SK-N-MC (cell line): ENCODE measurements at regions not wholly inside any gene's neighbourhood (a gene's known extent, or its start where the extent isn't known, plus 50 kb on each side); places are given as distances from the start of the nearest gene placed in this dataset.

ENCODE experiments used
- DNase-seq: peaks from one replicate; pipeline ENCODE4 v3.0.0-alpha.2; 2011; ENCODE audit warnings: low read depth, low spot score
- H3K27ac ChIP-seq: fragments of 200-600 bp; sonication (generic); 2 replicates; pipeline ENCODE4 v1.5.1; 2016; ENCODE audit warnings: mixed run types
- H3K36me3 ChIP-seq: fragments of 200-600 bp; sonication (generic); 2 replicates; pipeline ENCODE4 v1.6.1; 2017; ENCODE audit warnings: antibody characterized with exemption, low read length, mixed read lengths; ENCODE audit not compliant: insufficient read depth
- H3K4me3 ChIP-seq: fragments of 200-600 bp; sonication (generic); 2 replicates; pipeline ENCODE4 v1.5.1; 2016
- H3K9ac ChIP-seq: fragments of 200-600 bp; sonication (generic); 2 replicates; pipeline ENCODE4 v1.8.0; 2017; ENCODE audit warnings: mixed run types, mixed read lengths; ENCODE audit not compliant: insufficient read length
- H3K9me3 ChIP-seq: fragments of 200-600 bp; sonication (generic); 2 replicates; pipeline ENCODE4 v1.6.1; 2017; ENCODE audit warnings: low read depth, mild to moderate bottlenecking, antibody characterized with exemption, low read length, moderate library complexity, mixed read lengths
- EZH2 ChIP-seq: fragments of 200-600 bp; sonication (generic); IDR thresholded peaks from one replicate; pipeline ENCODE4 v1.6.1; 2017; ENCODE audit warnings: antibody characterized with exemption
- FOXP2 ChIP-seq: optimal IDR thresholded peaks from 2 replicates; pipeline ENCODE3; 2011; ENCODE audit warnings: mild to moderate bottlenecking, moderate library complexity; ENCODE audit not compliant: insufficient read depth; ENCODE audit errors: extremely low read length, control extremely low read depth
- POLR2AphosphoS5 ChIP-seq: IDR thresholded peaks from 2 replicates; pipeline ENCODE4 v1.6.1; 2012; ENCODE audit warnings: mild to moderate bottlenecking, low read depth, low read length, borderline replicate concordance

DNA sequence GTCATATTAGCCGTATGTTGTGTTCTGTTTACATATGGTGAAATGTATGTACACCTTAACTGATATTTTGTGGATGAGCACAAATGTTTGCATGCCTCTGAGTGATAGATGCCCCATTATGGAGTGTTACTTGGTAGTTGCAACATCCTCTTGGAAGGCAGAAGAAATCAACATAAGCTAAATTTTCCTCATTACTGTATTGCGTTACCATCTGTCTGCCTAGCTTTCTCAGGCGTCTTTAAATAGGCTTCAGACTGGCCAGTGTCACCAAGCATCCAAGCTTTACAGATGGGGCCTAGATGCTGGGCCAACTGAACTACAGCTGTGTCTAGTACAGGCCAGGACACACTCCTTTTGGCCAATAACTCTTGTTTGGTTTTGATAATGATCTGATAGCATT is 250.6 kb downstream of the SAMD5 start:
- H3K27ac ChIP-seq, result peak overlapping the region; percentile 65
- no peaks in the 10 kb centered on the region for H3K36me3 ChIP-seq
- H3K4me3 ChIP-seq, result no peak overlapping the region
- no peak for DNase-seq
- TF ChIP-seq FOXP2 (peak; percentile 67), POLR2AphosphoS5 (no peak)
- peak overlapping the region; percentile 9 for H3K9ac ChIP-seq
- H3K9me3 ChIP-seq, result no peaks in the 10 kb centered on the region

- H3K27ac ChIP-seq, result peak overlapping the region; percentile 65; the same call in 1 of the 2 replicates
- DNase-seq, result no peak
- H3K9me3 ChIP-seq, result no peaks in the 10 kb centered on the region
- no peak overlapping the region for H3K9ac ChIP-seq
- no peak overlapping the region for H3K4me3 ChIP-seq
- H3K36me3 ChIP-seq, result no peaks in the 10 kb centered on the region
- TF ChIP-seq EZH2 (no peak), POLR2AphosphoS5 (no peak), FOXP2 (no peak)
Measured at GRCh38 chr6:147759536-147759935, 251.0 kb downstream of the SAMD5 start.

DNA sequence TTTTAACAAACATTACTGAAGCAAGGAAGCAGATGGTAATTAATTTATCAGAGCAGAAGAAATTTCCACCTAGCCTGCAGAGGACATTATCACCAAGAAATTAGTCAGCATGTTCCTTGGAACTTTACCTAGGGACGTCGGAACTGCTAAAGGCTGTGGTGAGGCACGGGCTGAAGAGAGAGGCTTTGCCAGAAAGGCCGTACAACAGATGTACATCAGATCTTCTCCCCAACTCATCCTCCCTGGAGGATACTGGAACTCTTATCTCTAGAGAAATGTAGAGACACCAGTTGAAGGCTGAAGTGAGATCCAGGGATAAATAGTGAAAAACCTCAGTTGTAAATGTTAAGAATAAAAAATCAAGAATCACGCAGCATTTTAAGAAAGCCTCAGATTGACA is 257.1 kb downstream of the SAMD5 start:
- no peak for DNase-seq
- Histone ChIP-seq H3K9me3 (no peaks in the 10 kb centered on the region), H3K27ac (no peak overlapping the region), H3K4me3 (no peak overlapping the region), H3K9ac (no peak overlapping the region), H3K36me3 (no peaks in the 10 kb centered on the region)
- TF ChIP-seq EZH2 (no peak), FOXP2 (no peak), POLR2AphosphoS5 (no peak)

GRCh38 chr6:147768969-147769368 is 260.5 kb downstream of the SAMD5 start:
- no peak overlapping the region for H3K9ac ChIP-seq
- H3K27ac ChIP-seq, result no peak overlapping the region
- DNase-seq, result no peak
- H3K4me3 ChIP-seq, result no peak overlapping the region
- H3K36me3 ChIP-seq, result no peaks in the 10 kb centered on the region
- no peaks in the 10 kb centered on the region for H3K9me3 ChIP-seq
- TF ChIP-seq EZH2 (no peak), POLR2AphosphoS5 (no peak)

DNA sequence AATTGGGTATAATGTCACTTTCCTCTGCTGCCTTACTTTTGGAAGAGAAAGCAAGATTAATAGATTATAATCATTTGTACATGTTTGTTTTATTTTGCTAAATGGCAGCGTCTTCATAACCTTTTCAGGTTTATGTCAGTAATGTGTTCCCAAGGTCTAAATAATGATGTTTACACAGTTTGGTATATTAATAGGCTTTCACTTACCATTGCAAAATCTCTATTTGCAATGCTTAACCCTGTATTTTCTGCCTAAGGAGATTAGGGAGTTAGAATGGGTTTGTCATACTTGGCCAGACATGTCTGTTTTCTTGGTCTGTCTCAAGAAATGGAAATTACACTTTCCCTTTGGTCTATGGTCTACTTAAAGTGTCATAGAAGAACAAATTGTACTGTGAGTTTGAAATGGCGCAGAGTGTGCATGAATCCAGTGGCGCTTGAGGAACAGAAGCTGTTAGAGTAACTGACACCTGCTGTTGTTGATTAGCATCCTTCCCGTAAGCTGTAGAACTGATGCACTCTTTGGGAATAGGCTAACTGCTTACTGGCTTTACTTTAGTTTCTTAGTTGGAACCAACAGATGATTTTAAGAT is 261.1 kb downstream of the SAMD5 start:
- H3K27ac ChIP-seq, result no peak overlapping the region
- TF ChIP-seq FOXP2 (no peak), POLR2AphosphoS5 (no peak), EZH2 (no peak)
- H3K36me3 ChIP-seq, result no peaks in the 10 kb centered on the region
- no peak overlapping the region for H3K9ac ChIP-seq
- DNase-seq, result no peak
- H3K9me3 ChIP-seq, result no peaks in the 10 kb centered on the region
- no peak overlapping the region for H3K4me3 ChIP-seq

GRCh38 chr6:147770221-147770620 is 261.7 kb downstream of the SAMD5 start:
- DNase-seq, result no peak
- Histone ChIP-seq H3K9me3 (no peaks in the 10 kb centered on the region), H3K27ac (no peak overlapping the region), H3K4me3 (no peak overlapping the region), H3K9ac (no peak overlapping the region), H3K36me3 (no peaks in the 10 kb centered on the region)
- TF ChIP-seq FOXP2, result no peak
- no peak for TF ChIP-seq POLR2AphosphoS5
- no peak for TF ChIP-seq EZH2

DNA sequence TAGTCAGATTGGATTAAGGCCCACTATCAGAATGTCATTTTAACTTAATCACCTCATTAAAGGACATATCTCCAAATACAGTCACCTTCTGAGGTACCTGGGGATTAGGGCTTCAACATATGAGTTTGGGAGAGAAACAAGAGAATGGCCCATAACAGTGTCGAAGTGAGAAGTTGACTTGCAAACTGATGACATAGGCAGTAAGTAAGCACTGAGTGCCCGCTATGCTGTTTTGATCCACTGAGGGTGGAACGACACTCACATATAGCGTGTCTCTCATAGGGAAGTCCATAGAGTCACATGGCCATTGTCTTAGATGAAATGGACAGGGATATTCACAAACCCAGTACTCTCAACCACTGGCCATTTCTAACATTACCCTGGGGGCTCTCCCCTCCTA is 264.2 kb downstream of the SAMD5 start:
- Histone ChIP-seq H3K9me3 (no peaks in the 10 kb centered on the region), H3K4me3 (no peak overlapping the region), H3K36me3 (no peaks in the 10 kb centered on the region), H3K27ac (no peak overlapping the region), H3K9ac (no peak overlapping the region)
- TF ChIP-seq POLR2AphosphoS5, result no peak
- no peak for DNase-seq

- no peak overlapping the region for H3K9ac ChIP-seq
- H3K27ac ChIP-seq, result no peak overlapping the region
- H3K36me3 ChIP-seq, result no peaks in the 10 kb centered on the region
- H3K9me3 ChIP-seq, result no peaks in the 10 kb centered on the region
- no peak overlapping the region for H3K4me3 ChIP-seq
- TF ChIP-seq FOXP2 (no peak), POLR2AphosphoS5 (no peak), EZH2 (no peak)
- no peak for DNase-seq
Measured at GRCh38 chr6:147774856-147775255, 266.4 kb downstream of the SAMD5 start.

GRCh38 chr6:147776631-147777213 is 268.2 kb downstream of the SAMD5 start:
- no peak for TF ChIP-seq POLR2AphosphoS5
- no peak for TF ChIP-seq EZH2
- TF ChIP-seq FOXP2, result no peak
- DNase-seq, result no peak

More at GRCh38 chr6:147776631-147777213, 268.2 kb downstream of the SAMD5 start:
- Histone ChIP-seq H3K9me3 (no peaks in the 10 kb centered on the region), H3K4me3 (no peak overlapping the region), H3K36me3 (no peaks in the 10 kb centered on the region), H3K9ac (no peak overlapping the region), H3K27ac (no peak overlapping the region)
